ENCODE measurements at regions not wholly inside any gene's neighbourhood (a gene's known extent, or its start where the extent isn't known, plus 50 kb on each side); places are given as distances from the start of the nearest gene placed in this dataset.

DNA sequence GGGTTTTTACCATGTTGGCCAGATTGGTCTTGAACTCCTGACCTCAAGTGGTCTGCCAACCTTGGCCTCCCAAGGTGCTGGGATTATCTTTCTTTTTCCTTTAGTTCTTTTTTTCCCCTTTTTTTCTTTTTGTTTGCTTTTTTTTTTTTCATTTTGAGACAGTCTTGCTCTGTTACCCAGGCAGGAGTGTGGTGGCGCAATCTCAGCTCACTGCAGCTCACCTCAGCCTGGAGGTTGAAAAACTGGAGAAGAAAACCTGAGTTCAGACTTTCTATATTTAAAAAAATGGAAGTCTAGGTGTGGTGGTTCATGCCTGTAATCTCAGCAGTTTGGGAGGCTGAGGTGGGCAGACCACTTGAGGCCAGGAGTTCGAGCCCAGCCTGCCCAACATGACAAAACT is 181.1 kb upstream of the HS3ST1 start:
- DNase-seq = no peak

- no peak for DNase-seq
Observed at GRCh38 chr4:11608992-11609391, 180.3 kb upstream of the HS3ST1 start.

DNA sequence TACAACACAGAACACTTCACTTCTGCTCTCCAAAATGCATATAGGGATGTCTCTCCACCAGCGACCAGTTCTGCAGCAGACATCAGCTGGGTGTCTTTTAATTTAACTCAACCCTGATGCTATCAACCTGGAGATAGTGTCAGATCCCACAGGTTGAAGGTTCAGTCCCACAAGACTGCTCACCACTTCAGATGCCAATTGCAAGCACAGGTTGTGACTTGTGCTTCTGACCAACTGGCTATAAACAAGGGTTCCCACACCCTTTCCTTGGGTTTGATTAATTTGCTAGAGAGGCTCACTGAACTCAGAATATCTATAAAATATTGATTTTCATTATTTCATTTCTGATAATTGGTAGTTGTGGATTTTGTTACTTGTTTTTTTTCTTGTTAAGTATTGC is 177.4 kb upstream of the HS3ST1 start:
- no peak for DNase-seq

GRCh38 chr4:11605597-11605996 is 176.9 kb upstream of the HS3ST1 start:
- DNase-seq = no peak

DNA sequence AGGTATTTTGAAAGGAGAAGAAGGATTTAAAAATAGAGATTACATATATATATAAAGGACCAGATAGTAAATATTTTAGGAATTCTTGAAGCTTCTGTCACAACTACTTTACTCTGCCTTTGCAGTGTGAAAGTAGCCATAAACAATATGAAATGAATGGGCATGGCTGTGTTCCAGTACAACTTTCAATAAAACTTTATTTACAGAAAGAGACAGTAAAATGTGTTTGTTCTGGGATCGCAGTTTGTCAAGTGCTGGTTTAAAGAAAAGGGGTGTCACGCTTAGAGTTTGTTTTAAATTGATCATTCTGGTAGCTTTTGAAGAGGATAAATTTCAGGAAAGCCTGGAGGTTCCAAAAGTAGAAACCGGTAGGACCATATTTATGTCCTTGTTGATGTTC is 176.1 kb upstream of the HS3ST1 start:
- no peak for DNase-seq

DNA sequence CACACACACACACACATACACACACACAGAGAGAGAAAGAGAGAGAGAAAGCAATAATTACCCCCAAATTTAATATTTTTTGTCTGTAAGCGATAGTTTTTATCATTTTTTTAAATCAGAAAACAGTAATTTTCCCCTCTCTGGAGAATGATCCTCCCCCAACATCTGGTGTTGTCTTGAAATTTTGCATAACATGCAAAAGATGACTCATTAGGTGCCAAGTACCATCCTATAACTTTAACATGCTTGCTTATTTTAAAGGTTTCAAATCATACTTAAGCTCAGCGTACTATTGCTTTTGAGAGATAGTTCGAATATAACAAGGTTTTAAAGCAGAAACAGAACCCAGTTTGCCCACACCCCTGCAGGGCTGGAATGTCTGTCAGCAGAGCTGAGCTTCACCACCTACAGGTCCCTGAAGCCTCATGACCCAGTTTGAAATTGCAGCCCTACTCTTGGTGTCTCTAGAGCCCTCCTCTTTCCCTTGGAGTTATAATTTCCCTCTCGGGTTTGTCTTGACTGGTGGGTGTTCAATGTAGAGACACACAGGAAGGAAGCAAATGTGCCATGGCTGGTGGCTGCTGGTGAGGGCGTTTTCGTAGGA is 175.0 kb upstream of the HS3ST1 start:
- DNase-seq = no peak

GRCh38 chr4:11602606-11603340 is 174.1 kb upstream of the HS3ST1 start:
- DNase-seq = no peak

DNA sequence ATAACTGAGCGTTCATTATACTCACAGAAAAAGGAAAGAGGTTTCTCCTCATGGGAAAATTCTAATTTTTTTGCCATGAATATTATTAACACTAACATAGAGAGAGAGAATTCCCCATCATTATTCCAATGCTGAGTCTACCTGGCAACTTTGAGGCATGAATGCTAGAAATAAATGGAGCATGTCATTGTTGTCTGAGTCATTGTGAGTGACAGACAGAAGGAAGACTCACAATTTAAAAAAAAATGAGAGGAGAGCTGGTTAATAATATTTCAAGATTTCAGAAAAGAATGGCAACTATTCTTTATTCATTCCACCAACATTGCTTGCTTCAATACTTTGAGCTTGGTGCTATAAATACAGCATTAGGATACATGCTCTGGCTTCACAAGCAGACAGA is 170.4 kb upstream of the HS3ST1 start:
- DNase-seq = no peak

DNA sequence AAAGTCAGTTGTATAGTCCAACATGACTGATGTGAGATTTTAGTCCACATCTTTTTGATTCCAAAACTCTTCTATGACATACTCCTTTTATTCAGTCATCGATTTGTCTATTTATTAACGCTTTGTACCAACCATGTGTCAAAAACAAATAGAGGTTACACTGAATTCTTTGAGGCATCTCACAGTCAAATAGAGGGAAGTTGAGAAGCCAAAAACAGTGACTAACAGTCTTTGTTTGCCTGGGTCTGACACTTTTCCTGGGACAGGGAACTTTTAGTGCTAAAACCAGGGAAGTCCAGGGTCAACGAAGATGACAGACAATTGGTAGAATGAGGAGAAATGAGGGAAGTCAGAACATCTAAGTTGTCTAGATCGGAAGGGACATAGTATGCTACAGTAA is 169.9 kb upstream of the HS3ST1 start:
- DNase-seq = no peak

DNA sequence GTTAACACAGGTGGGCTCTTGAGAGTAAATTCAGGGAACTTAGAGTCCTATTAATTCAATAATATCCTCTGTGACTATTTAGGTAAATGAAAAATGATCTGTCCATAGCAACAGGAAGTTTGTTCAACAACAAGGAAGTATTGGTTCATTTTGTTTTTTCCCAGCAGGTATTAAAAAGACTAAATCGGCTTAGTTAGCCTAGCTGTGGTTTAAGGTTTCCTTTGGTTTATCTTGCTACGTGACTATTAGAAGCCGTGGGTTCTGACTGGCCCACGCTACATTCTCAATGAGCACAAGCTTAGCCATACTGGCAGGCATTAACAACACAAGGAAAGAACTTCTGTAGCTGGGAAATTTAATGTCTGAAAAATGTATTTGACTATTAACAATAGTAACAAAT is 168.8 kb upstream of the HS3ST1 start:
- DNase-seq = peak; percentile 42 to 74

- no peak for DNase-seq
Observed at GRCh38 chr4:11596989-11597388, 168.3 kb upstream of the HS3ST1 start.

- peak; percentile 11 to 40 for DNase-seq
Observed at GRCh38 chr4:11593576-11594116, 165.0 kb upstream of the HS3ST1 start.

DNA sequence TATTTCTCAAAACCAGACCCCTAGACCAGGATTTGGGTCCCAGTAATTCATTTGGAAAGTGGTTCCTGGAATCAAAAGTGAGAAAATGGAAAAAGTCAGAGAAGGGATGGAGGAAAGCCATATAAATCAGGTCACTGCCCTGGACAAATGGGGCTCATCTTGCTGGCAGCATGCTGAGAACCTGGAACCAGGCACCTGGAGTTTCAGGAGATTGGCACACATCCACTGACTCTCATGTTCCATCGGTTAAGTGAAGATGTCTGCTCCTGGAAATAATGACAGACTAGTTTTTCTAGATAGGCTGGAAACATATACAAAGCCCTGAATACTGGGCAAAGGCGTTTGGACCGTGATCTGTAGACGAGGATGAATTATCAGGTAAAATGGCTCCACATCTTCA is 163.6 kb upstream of the HS3ST1 start:
- DNase-seq = no peak

DNA sequence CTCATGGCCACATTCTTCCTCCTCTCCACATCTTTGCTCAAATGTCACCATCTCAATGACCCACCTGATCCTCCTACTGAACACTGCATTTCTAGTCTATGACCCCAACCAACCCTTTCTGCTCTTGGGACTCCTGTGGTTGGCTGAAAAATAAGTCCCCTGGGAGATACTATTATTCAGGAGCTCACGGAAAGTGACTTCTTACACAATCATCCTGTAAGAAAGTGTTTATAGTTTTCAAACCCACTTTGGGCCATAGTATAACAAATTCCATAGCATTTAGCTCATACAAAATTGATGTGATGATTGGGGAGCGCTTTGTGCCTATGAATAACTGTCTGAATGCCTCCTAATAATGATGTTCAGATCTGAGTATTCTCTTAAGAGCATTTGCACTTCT is 161.4 kb upstream of the HS3ST1 start:
- no peak for DNase-seq

DNA sequence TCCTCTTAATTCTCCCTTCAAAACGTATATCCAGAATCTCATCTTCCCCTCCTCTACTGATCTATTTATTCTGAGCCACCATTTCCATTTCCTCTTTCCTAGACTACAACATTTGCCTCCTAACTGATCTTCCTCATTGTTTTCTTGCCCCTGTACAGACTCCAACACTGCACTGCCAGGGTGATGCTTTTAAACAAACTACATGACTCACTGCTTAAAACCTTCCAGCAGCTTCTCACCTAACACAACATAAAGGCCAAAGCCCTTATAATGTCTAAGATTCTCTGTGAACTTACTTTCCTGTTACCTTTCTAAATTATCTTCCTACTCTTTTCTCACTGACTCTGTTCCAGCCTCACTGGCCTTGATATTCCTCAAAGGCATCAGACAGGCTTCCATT is 161.0 kb upstream of the HS3ST1 start:
- DNase-seq = no peak

DNA sequence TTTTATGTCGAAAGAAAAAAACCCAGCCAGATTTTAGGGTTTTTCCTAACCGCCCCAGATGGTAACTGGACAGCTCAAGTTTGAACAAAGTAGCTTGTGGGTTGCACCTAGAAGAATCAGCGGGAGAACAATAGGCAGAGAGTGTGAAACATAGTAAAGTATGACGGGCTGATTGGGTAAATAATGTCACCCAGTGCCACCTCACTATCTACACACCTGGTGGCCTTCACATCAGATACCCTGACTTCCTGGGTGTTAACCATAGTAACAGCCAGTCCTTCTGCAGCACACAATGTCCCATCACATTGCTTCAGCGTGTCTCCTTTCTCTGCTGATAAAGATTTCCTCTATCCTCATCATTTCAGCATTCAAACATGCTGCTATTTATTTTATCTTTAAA is 159.1 kb upstream of the HS3ST1 start:
- DNase-seq = no peak

DNA sequence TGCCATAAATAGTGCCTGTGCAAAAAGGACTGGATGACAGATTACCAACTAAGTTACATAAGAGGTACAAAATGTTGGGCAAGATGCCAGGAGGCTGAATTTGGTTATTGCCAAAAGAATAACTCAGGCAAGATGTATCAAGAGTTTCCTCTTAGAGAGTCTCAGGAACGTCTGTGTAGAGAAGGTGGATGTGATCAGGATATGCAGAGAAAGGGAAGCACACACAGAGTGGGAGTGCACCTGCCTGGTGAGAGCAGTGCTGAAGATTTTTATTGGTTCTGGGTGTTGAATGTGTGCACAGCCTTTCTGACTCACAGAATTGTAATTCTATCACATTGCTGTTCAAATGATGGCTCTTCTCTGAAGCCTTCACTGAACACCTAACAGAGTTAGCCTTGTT is 156.8 kb upstream of the HS3ST1 start:
- DNase-seq = no peak

GRCh38 chr4:11568511-11568910 is 139.8 kb upstream of the HS3ST1 start:
- no peak for DNase-seq

- no peak for DNase-seq
Observed at GRCh38 chr4:11566444-11567022, 137.8 kb upstream of the HS3ST1 start.

DNA sequence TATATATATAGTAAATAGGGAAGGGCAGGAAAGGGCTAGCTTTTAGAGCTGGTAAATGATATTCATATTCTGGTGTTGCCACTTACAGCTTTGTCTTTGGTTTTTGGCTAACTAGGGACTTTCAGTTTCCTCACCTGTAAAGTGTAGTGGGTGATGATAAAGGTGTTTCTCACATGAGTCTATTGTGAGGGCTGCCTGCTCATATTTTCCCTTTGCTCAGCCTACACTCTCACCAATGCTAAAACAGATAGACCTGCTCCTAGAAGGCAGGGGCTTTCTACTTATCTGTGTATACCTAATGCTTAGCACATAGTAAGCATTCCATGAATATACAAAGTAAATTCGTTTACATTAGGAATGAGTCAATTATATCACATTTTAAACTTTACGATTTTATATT is 137.2 kb upstream of the HS3ST1 start:
- no peak for DNase-seq

DNA sequence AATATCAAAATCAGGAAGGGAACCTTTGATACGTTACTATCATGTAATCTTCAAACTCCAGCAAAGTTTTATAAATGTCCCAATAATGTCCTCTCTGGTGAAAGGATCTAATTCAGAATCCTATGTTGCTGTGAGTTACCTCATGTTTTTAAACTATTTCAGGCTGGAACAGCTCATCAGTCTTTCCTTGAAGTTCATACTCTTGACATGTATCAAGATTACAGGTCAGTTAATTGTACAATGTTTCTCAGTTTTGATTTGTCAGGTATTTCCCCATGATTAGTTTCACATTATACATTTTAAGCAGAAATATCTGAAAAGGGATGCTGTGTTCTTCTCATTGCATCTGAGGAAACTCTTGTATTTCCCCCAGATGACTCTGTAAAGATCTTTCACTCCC is 136.5 kb upstream of the HS3ST1 start:
- no peak for DNase-seq

GRCh38 chr4:11564021-11564420 is 135.3 kb upstream of the HS3ST1 start:
- DNase-seq = no peak

DNA sequence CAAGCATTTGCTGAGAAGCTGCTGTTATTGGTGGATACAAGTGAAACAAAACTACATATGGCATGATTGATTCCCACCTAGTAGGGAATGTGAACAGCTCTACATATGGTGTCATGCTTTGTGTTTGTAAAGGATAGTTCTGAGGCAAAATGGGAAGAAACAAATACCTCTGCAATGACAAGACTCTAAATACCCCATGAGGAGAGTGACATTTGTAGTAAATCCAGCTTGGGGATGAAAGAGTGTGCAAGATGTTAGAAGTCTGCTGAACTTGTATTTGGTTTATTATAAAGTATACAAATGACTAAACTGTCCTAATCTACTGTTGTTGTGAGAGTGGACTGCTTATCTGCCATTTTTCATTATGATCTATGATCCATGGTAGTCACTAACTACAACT is 120.8 kb upstream of the HS3ST1 start:
- no peak for DNase-seq

DNA sequence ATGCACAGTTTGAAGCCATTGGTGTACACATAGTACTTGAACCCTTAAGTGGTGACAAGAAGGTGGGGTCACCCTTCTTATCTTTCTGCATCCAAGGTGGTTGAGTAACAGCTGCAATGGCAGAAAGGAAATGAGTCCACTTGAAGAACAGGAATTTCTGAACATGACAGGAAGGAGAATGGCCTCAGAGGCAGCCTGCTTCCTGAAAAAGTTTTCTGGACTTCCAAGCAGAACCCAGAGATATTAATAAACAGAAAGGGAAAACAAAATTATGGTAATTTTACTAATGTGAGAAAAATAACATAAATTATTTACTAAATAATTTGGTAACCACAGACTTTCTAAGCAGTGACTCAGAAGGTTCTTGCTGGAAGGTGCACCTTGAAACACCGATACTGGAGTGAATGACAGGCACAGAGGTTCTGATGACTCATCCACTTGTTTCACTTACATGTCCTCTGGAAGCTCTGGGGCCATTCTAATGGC is 119.9 kb upstream of the HS3ST1 start:
- DNase-seq = no peak
